HCT116 (cell line): ENCODE measurements at regions not wholly inside any gene's neighbourhood (a gene's known extent, or its start where the extent isn't known, plus 50 kb on each side); places are given as distances from the start of the nearest gene placed in this dataset.

Experiments used
- ATAC-seq: fragments of 200-7000 bp; cut with Tn5 transposase; 2 replicates; pipeline ENCODE4 v1.9.1; 2020; ENCODE audit warnings: mild to moderate bottlenecking, moderate library complexity
- BruUV-seq: library from RNA; stranded (reverse); fragments of 400-500 nt; replicated peaks from 2 replicates; lab custom pipeline; 2021; lab: Mats Ljungman, UMichigan
- CTCF ChIA-PET: fragments of 300-600 bp; sonication (Branson Sonifier 250); formaldehyde crosslinking; loops from one replicate; lab custom pipeline; 2021; ENCODE audit warnings: antibody characterized with exemption; lab: Charles Lee
- POLR2A ChIA-PET: fragments of 300-600, 350-600 bp; sonication (Branson Sonifier 250); formaldehyde crosslinking; loops from one replicate; lab custom pipeline; 2021; ENCODE audit warnings: antibody characterized with exemption; lab: Charles Lee
- RAD21 ChIA-PET, 2 experiments: fragments of 300-600 bp; sonication (Branson Sonifier 250); formaldehyde crosslinking; loops; one replicate each; lab custom pipeline; 2023; ENCODE audit warnings: low total read pairs in 2 of 2; ENCODE audit not compliant: uncharacterized antibody in 2 of 2, unreplicated experiment in 2 of 2, low non-redundant PET in 1 of 2; lab: Charles Lee
- DNase-seq: peaks from one replicate; pipeline ENCODE4 v3.0.0-alpha.2; 2010; ENCODE audit warnings: low read depth, low spot score
- H2AFZ ChIP-seq: fragments of 200-600 bp; shearing (Covaris generic), sonication (generic); 2 replicates; pipeline ENCODE4 v1.6.1; 2017; ENCODE audit warnings: low read depth, mixed run types, mixed read lengths, antibody characterized with exemption, low read length; ENCODE audit not compliant: poor library complexity, severe bottlenecking
- H3K27ac ChIP-seq: 2 replicates; pipeline ENCODE4 v1.5.1; 2012; ENCODE audit warnings: low read depth, low read length
- H3K27me3 ChIP-seq: fragments of 200-600 bp; sonication (generic); 2 replicates; pipeline ENCODE4 v1.6.1; 2016; ENCODE audit warnings: mixed run types, low read length, mixed read lengths; ENCODE audit not compliant: insufficient read depth
- H3K36me3 ChIP-seq, 2 experiments: fragments of 200-500 bp in 1 of 2; fragments of 200-600 bp in 1 of 2; sonication (Bioruptor generic) in 1 of 2; sonication (generic) in 1 of 2; 2 replicates each; pipeline versions ENCODE4 v1.5.1 to v1.6.1; 2014 to 2016; ENCODE audit warnings: low read length in 2 of 2, inconsistent platforms in 1 of 2, mixed read lengths in 1 of 2, mixed run types in 1 of 2; ENCODE audit not compliant: insufficient read depth in 2 of 2, control insufficient read depth in 1 of 2
- H3K4me1 ChIP-seq, 2 experiments: fragments of 200-600 bp in 1 of 2; sonication (generic) in 1 of 2; 2 replicates each; pipeline versions ENCODE4 v1.5.1 to v1.6.1; 2012 to 2017; ENCODE audit warnings: low read length in 2 of 2, inconsistent platforms in 1 of 2, mild to moderate bottlenecking in 1 of 2, mixed read lengths in 1 of 2, mixed run types in 1 of 2, moderate library complexity in 1 of 2; ENCODE audit not compliant: insufficient read depth in 2 of 2, control insufficient read depth in 1 of 2
- H3K4me2 ChIP-seq: fragments of 200-600 bp; sonication (generic); 2 replicates; pipeline ENCODE4 v1.6.1; 2017; ENCODE audit warnings: mixed run types, low read length, mixed read lengths
- H3K4me3 ChIP-seq, 2 experiments: fragments of 200-600 bp in 1 of 2; sonication (generic) in 1 of 2; replicated peaks in 1 of 2; 2 replicates each; pipeline ENCODE4 v1.5.1; 2011 to 2016; ENCODE audit warnings: low read length in 2 of 2, control low read depth in 1 of 2, low read depth in 1 of 2, mild to moderate bottlenecking in 1 of 2, mixed read lengths in 1 of 2, mixed run types in 1 of 2
- H3K79me2 ChIP-seq: fragments of 200-600 bp; sonication (generic); 2 replicates; pipeline ENCODE4 v1.6.1; 2017; ENCODE audit warnings: mild to moderate bottlenecking, mixed run types, low read length, moderate library complexity, mixed read lengths; ENCODE audit not compliant: insufficient read depth
- H3K9ac ChIP-seq: fragments of 200-600 bp; sonication (generic); 2 replicates; pipeline ENCODE4 v1.6.1; 2016; ENCODE audit warnings: low read length, mixed read lengths
- H3K9me2 ChIP-seq: fragments of 200-600 bp; sonication (generic), shearing (Covaris generic); 2 replicates; pipeline ENCODE4 v1.6.1; 2017; ENCODE audit warnings: mixed run types, mild to moderate bottlenecking, moderate library complexity; ENCODE audit not compliant: insufficient read depth
- H3K9me3 ChIP-seq, 2 experiments: fragments of 200-500 bp in 1 of 2; fragments of 200-600 bp in 1 of 2; sonication (Bioruptor generic) in 1 of 2; sonication (generic) in 1 of 2; 2 replicates each; pipeline ENCODE4 v1.6.1; 2014 to 2017; ENCODE audit warnings: low read length in 2 of 2, mixed read lengths in 2 of 2, inconsistent platforms in 1 of 2, low read depth in 1 of 2, mild to moderate bottlenecking in 1 of 2, mixed run types in 1 of 2, moderate library complexity in 1 of 2; ENCODE audit not compliant: control insufficient read depth in 1 of 2, insufficient read depth in 1 of 2
- H4K20me1 ChIP-seq: fragments of 200-600 bp; sonication (generic), shearing (Covaris generic); 2 replicates; pipeline ENCODE4 v1.6.1; 2017; ENCODE audit warnings: mixed run types, mild to moderate bottlenecking, moderate library complexity; ENCODE audit not compliant: insufficient read depth
- CEBPB ChIP-seq: IDR thresholded peaks from 2 replicates; pipeline ENCODE4 v1.6.1; 2012; ENCODE audit warnings: low read depth
- EGR1 ChIP-seq: IDR thresholded peaks from 2 replicates; pipeline ENCODE4 v1.6.1; 2012; ENCODE audit warnings: low read depth
- ELF1 ChIP-seq: IDR thresholded peaks from 2 replicates; pipeline ENCODE4 v1.6.1; 2012; ENCODE audit warnings: low read depth, borderline replicate concordance
- EZH2 ChIP-seq: fragments of 200-600 bp; sonication (generic); IDR thresholded peaks from 2 replicates; pipeline ENCODE4 v1.6.1; 2017; ENCODE audit warnings: antibody characterized with exemption, mixed run types
- EZH2phosphoT487 ChIP-seq: fragments of 200-600 bp; IDR thresholded peaks from 2 replicates; pipeline ENCODE4 v1.6.1; 2018; ENCODE audit warnings: antibody characterized with exemption, borderline replicate concordance
- FOSL1 ChIP-seq: IDR thresholded peaks from 2 replicates; pipeline ENCODE4 v1.6.1; 2012; ENCODE audit warnings: low read depth
- JUND ChIP-seq: IDR thresholded peaks from 2 replicates; pipeline ENCODE4 v1.6.1; 2012
- POLR2AphosphoS5 ChIP-seq: IDR thresholded peaks from 2 replicates; pipeline ENCODE4 v1.6.1; 2011; ENCODE audit warnings: mild to moderate bottlenecking, low read depth, low read length, moderate library complexity
- RAD21 ChIP-seq: IDR thresholded peaks from 2 replicates; pipeline ENCODE4 v1.6.1; 2012; ENCODE audit warnings: low read depth, mild to moderate bottlenecking
- SRF ChIP-seq: IDR thresholded peaks from 2 replicates; pipeline ENCODE4 v1.6.1; 2012; ENCODE audit warnings: low read depth
- TCF7L2 ChIP-seq: IDR thresholded peaks from 2 replicates; pipeline ENCODE4 v1.7.0; 2011; ENCODE audit warnings: borderline replicate concordance, inconsistent platforms; ENCODE audit not compliant: insufficient read depth, insufficient read length; ENCODE audit errors: extremely low read depth
- YY1 ChIP-seq: IDR thresholded peaks from 2 replicates; pipeline ENCODE4 v1.6.1; 2011; ENCODE audit warnings: low read length, low read depth, moderate library complexity, mild to moderate bottlenecking; ENCODE audit not compliant: insufficient replicate concordance; ENCODE audit errors: extremely low read depth
- ZNF274 ChIP-seq: fragments of 200-500 bp; sonication (Bioruptor generic); IDR thresholded peaks from 2 replicates; pipeline ENCODE4 v1.6.1; 2014; ENCODE audit warnings: mild to moderate bottlenecking, low read depth, low read length, inconsistent platforms
- intact Hi-C: fragments of 100-400 bp; cut with micrococcal nuclease; formaldehyde crosslinking; loops from 2 replicates; pipeline ENCODE4 v1.10.0; 2022
- TF ChIP-seq, protein P1 (sequence below): IDR thresholded peaks from 2 replicates; pipeline ENCODE4 v1.6.1; 2012
- TF ChIP-seq, protein P2 (sequence below): IDR thresholded peaks from 2 replicates; pipeline ENCODE4 v1.6.1; 2012; ENCODE audit warnings: low read depth
- TF ChIP-seq, protein P3 (sequence below): IDR thresholded peaks from 2 replicates; pipeline ENCODE4 v1.6.1; 2012
- TF ChIP-seq, protein P4 (sequence below): IDR thresholded peaks from 2 replicates; pipeline ENCODE4 v1.6.1; 2011; ENCODE audit warnings: mild to moderate bottlenecking, low read length, moderate library complexity; ENCODE audit not compliant: insufficient replicate concordance; ENCODE audit errors: extremely low read depth

DNA sequence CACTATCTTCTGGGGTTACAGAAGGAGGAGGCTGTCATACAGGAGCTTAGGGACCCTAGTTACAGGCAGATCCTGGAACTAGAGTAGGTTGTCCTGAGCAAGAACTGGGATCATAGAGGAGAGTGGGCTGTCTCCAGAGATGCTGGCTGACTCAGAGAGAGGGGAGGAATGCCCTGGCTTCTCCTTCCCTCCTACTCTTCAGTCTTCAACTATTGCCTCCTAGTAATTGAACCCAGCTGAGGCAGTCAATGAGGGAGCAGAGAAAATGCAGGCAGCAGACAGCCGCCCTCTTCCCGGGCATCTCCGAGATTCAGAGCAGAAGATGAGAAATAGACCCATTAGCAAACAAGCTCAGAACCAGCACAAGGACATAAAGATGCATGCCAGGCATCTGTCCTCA is 118.3 kb upstream of the PDE5A start:
- Histone ChIP-seq H3K4me2 (no peak overlapping the region), H3K9ac (no peak overlapping the region), H3K27me3 (no peaks in the 10 kb centered on the region), H3K36me3 (no peaks in the 10 kb centered on the region), H3K79me2 (no peaks in the 10 kb centered on the region), H2AFZ (no peak overlapping the region), H3K4me1 (no peaks in the 10 kb centered on the region), H3K9me2 (no peaks in the 10 kb centered on the region), H4K20me1 (no peaks in the 10 kb centered on the region), H3K9me3 (no peaks in the 10 kb centered on the region), H3K27ac (no peak overlapping the region), H3K4me3 (no peak overlapping the region)
- ATAC-seq = no peak
- DNase-seq = no peak
- TF ChIP-seq ELF1 = no peak
- no peak for TF ChIP-seq JUND
- TF ChIP-seq YY1 = no peak
- TF ChIP-seq, protein P1, sequence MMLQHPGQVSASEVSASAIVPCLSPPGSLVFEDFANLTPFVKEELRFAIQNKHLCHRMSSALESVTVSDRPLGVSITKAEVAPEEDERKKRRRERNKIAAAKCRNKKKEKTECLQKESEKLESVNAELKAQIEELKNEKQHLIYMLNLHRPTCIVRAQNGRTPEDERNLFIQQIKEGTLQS = no peak
- TF ChIP-seq, protein P2, sequence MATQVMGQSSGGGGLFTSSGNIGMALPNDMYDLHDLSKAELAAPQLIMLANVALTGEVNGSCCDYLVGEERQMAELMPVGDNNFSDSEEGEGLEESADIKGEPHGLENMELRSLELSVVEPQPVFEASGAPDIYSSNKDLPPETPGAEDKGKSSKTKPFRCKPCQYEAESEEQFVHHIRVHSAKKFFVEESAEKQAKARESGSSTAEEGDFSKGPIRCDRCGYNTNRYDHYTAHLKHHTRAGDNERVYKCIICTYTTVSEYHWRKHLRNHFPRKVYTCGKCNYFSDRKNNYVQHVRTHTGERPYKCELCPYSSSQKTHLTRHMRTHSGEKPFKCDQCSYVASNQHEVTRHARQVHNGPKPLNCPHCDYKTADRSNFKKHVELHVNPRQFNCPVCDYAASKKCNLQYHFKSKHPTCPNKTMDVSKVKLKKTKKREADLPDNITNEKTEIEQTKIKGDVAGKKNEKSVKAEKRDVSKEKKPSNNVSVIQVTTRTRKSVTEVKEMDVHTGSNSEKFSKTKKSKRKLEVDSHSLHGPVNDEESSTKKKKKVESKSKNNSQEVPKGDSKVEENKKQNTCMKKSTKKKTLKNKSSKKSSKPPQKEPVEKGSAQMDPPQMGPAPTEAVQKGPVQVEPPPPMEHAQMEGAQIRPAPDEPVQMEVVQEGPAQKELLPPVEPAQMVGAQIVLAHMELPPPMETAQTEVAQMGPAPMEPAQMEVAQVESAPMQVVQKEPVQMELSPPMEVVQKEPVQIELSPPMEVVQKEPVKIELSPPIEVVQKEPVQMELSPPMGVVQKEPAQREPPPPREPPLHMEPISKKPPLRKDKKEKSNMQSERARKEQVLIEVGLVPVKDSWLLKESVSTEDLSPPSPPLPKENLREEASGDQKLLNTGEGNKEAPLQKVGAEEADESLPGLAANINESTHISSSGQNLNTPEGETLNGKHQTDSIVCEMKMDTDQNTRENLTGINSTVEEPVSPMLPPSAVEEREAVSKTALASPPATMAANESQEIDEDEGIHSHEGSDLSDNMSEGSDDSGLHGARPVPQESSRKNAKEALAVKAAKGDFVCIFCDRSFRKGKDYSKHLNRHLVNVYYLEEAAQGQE = no peak
- no peak for TF ChIP-seq TCF7L2
- TF ChIP-seq SRF = no peak
- TF ChIP-seq EZH2phosphoT487 = no peak
- TF ChIP-seq POLR2AphosphoS5 = no peak
- no peak for TF ChIP-seq ZNF274
- TF ChIP-seq, protein P3, sequence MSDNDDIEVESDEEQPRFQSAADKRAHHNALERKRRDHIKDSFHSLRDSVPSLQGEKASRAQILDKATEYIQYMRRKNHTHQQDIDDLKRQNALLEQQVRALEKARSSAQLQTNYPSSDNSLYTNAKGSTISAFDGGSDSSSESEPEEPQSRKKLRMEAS = no peak
- no peak for TF ChIP-seq EZH2
- TF ChIP-seq FOSL1 = no peak
- TF ChIP-seq CEBPB = no peak
- TF ChIP-seq, protein P4, sequence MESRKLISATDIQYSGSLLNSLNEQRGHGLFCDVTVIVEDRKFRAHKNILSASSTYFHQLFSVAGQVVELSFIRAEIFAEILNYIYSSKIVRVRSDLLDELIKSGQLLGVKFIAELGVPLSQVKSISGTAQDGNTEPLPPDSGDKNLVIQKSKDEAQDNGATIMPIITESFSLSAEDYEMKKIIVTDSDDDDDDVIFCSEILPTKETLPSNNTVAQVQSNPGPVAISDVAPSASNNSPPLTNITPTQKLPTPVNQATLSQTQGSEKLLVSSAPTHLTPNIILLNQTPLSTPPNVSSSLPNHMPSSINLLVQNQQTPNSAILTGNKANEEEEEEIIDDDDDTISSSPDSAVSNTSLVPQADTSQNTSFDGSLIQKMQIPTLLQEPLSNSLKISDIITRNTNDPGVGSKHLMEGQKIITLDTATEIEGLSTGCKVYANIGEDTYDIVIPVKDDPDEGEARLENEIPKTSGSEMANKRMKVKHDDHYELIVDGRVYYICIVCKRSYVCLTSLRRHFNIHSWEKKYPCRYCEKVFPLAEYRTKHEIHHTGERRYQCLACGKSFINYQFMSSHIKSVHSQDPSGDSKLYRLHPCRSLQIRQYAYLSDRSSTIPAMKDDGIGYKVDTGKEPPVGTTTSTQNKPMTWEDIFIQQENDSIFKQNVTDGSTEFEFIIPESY = no peak
- no peak for TF ChIP-seq RAD21
- TF ChIP-seq EGR1 = no peak
- intact Hi-C loops = no loop called here
- RAD21 ChIA-PET = no interaction called here
- CTCF ChIA-PET = no interaction called here
- BruUV-seq = no TSS peak
- POLR2A ChIA-PET = no interaction called here
